ENCODE measurements at regions not wholly inside any gene's neighbourhood (a gene's known extent, or its start where the extent isn't known, plus 50 kb on each side); places are given as distances from the start of the nearest gene placed in this dataset.

- TF ChIP-seq CTCF (IDR thresholded peaks at IDR 0.05) (no peak), EZH2 (IDR thresholded peaks at IDR 0.05; ENCODE audit: borderline replicate concordance, insufficient read depth, low read depth, low read length, poor library complexity, severe bottlenecking) (no peak)
Observed at GRCh38 chr2:16869711-16870110, 204.1 kb upstream of the CYRIA start.
